Tibial nerve (tissue), 4 donors: ENCODE measurements at regions not wholly inside any gene's neighbourhood (a gene's known extent, or its start where the extent isn't known, plus 50 kb on each side); places are given as distances from the start of the nearest gene placed in this dataset.

Experiments
- EP300 ChIP-seq, 2 donors: sonication (generic); formaldehyde crosslinking; IDR thresholded peaks; one replicate each; pipeline ENCODE4 v1.6.1; 2017; ENCODE audit warnings: antibody characterized with exemption in 2 of 2, mild to moderate bottlenecking in 1 of 2
- TF ChIP-seq, protein P1 (sequence below), 5 experiments: fragments of 200-600 bp in 3 of 5; fragments of 450-650 bp in 2 of 5; sonication (generic) in 3 of 5; IDR thresholded peaks; one replicate each; pipeline ENCODE4 v1.5.1; 2016 to 2019; ENCODE audit warnings: antibody characterized with exemption in 5 of 5, mild to moderate bottlenecking in 3 of 5, moderate library complexity in 2 of 5

DNA sequence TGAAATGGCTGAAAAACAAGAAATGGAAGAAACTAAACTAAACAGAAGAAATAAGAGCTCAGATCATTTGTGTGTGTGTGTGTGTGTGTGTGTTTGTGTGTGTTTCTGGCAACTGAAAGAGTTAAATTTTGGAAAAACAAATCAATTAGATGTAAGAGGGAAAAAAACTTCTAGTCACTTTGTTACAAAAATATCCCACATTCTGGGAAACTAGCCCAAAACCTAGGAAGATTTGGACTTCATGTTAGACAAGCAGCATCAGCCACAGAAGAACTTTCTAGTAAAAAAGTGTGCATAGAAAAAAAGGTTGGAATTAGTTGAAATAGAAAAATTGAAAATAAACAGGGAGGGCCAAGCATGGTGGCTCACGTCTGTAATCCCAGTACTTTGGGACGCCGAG lies 111.6 kb upstream of the PRKG2 start:
- TF ChIP-seq, protein P1, sequence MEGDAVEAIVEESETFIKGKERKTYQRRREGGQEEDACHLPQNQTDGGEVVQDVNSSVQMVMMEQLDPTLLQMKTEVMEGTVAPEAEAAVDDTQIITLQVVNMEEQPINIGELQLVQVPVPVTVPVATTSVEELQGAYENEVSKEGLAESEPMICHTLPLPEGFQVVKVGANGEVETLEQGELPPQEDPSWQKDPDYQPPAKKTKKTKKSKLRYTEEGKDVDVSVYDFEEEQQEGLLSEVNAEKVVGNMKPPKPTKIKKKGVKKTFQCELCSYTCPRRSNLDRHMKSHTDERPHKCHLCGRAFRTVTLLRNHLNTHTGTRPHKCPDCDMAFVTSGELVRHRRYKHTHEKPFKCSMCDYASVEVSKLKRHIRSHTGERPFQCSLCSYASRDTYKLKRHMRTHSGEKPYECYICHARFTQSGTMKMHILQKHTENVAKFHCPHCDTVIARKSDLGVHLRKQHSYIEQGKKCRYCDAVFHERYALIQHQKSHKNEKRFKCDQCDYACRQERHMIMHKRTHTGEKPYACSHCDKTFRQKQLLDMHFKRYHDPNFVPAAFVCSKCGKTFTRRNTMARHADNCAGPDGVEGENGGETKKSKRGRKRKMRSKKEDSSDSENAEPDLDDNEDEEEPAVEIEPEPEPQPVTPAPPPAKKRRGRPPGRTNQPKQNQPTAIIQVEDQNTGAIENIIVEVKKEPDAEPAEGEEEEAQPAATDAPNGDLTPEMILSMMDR (IDR thresholded peaks at IDR 0.05), result no peak
- no peak for TF ChIP-seq EP300 (IDR thresholded peaks at IDR 0.05)
